Sciatic nerve (tissue), 2 donors: ENCODE measurements at regions not wholly inside any gene's neighbourhood (a gene's known extent, or its start where the extent isn't known, plus 50 kb on each side); places are given as distances from the start of the nearest gene placed in this dataset.
"Not testable (repeated sequence)": the region's sequence is repeated elsewhere in the genome, so short reads cannot be mapped to it uniquely, and the experiment has no call there.

Experiments
- ATAC-seq: fragments of 200-7000 bp; cut with Tn5 transposase; one replicate; pipeline ENCODE4 v1.9.1; 2020; ENCODE audit warnings: mild to moderate bottlenecking, moderate library complexity
- DNase-seq: peaks from one replicate; pipeline ENCODE4 v3.0.0-alpha.2; 2020; ENCODE audit warnings: low spot score
- intact Hi-C: fragments of 100-400 bp; cut with DNase I; formaldehyde crosslinking; loops from one replicate; pipeline ENCODE4 v1.14.2; 2022
- donor health status: DM: no; HTN: no; CAD: no.
- donor health status: DM: no; HTN: no; CAD: no.

GRCh38 chr2:49812730-49813129 is 658.4 kb upstream of the FSHR start:
- intact Hi-C loops: no loop called here
- ATAC-seq: no peak
- no peak for DNase-seq

- intact Hi-C loops: no loop called here
- DNase-seq (no peak), ATAC-seq (no peak)
Measured at GRCh38 chr2:49811502-49811901, 657.2 kb upstream of the FSHR start.

GRCh38 chr2:49807689-49808088 is 653.4 kb upstream of the FSHR start:
- ATAC-seq (no peak), DNase-seq (no peak)
- intact Hi-C loops: no loop called here

GRCh38 chr2:49804111-49804510 is 649.8 kb upstream of the FSHR start:
- ATAC-seq (no peak), DNase-seq (no peak)
- intact Hi-C loops: no loop called here

DNA sequence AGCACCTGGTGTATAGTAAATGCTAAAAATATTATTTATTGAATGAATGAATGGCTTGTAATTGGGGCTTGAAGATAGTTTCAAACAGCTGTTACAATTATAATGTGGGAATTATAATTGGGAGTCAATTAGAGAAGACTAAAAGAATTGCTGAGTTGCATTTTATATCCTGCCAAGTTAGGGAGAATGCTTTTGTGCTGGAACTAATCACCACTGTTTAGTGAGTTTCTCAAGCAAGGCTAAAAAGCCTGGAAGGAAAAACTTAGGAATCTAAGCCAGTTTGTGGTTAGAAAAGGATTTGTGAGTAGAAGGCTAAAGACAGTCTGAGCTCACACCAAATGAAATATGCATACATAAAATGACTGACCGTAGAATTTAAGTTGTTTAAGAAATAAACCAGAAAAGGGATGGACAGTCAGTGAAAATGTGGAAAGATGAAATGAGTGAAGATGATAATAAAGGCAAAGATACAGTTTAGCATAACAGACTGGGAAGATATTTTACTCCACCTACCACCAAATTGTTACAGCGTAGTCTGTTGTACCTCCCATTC is 647.7 kb upstream of the FSHR start:
- ATAC-seq: no peak
- no peak for DNase-seq
- intact Hi-C loops: no loop called here

DNA sequence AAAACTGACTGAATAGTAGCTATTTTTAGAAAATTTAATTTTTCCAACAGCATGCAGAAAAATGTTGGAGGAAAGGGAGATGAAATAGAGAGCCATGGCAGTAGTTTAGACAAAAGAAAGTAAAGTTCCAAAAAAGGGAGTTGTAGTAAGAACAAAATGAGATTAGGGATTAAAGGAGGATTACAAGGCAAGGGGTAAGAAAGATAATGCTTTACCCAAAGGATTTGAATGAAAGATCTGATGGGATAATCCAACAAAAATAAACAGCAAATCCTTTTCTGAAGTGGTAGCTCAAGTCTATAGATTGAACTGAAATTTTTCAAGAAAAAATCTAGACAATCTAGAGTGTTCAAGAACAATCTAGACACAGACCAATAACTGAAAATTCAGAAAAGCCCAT is 644.3 kb upstream of the FSHR start:
- ATAC-seq (no peak), DNase-seq (no peak)
- intact Hi-C loops: no loop called here

DNA sequence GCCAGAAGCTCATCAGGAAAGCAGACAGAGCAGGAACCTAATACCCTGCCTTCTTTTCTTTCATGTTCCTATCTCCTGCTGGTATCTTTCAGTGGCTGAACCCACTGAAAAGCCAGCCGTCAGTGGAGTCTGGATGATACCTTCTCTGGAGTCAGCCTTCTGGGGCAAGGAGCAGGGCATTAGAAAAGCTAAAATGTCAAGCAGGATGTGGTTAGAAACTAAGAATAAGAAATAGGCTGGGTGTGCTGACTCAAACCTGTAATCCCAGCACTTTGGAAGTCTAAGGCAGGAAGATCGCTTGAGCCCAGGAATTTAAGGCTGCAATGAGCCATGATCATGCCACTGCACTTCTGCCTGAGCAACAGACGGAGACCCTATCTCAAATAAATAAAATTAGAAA is 642.0 kb upstream of the FSHR start:
- DNase-seq (no peak), ATAC-seq (no peak)
- intact Hi-C loops: no loop called here

- intact Hi-C loops: no loop called here
- ATAC-seq (no peak), DNase-seq (no peak)
Measured at GRCh38 chr2:49794396-49794795, 640.1 kb upstream of the FSHR start.

GRCh38 chr2:49788300-49788699 is 634.0 kb upstream of the FSHR start:
- DNase-seq (no peak), ATAC-seq (no peak)
- intact Hi-C loops: no loop called here

- intact Hi-C loops: no loop called here
- ATAC-seq (no peak), DNase-seq (no peak)
Measured at GRCh38 chr2:49780949-49781348, 626.6 kb upstream of the FSHR start.

DNA sequence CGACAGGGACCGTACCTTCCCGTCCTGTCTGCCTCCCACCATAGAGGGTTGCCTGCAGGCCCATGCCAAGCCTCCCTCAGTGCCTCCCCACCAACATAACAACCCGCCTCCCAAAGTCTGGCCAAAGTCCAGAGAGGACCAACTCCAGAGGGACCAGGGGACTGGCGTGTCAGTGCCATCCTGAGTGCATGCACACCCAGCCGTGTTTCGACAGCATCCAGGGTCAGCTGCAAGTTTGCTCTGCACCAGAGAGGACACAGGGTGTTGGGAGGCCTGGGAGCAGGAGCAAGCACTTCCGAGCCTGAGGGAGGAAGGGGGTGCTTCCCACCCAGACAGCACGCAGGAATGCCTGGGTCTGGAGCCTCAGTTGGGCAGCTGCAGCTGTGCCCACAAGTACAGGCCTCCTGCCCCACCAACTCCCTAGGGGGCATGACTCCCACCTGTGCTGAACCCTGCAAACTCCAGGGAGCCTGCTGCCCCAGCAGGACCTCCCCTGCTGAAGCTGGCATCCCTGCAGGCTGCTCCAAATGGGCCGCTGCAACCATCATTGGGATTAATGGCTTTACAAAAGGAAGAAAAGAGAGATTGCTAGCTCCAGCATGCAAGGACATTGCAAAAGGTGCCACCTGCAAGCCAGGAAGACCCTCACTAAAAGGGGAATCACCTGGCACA is 618.1 kb upstream of the FSHR start:
- no peak for ATAC-seq
- DNase-seq: no peak
- intact Hi-C loops: no loop called here

GRCh38 chr2:49770919-49771318 is 616.6 kb upstream of the FSHR start:
- ATAC-seq (peak; percentile 71), DNase-seq (no peak)
- intact Hi-C loops: no loop called here

- DNase-seq (no peak), ATAC-seq (no peak)
- intact Hi-C loops: no loop called here
Measured at GRCh38 chr2:49767316-49767715, 613.0 kb upstream of the FSHR start.

GRCh38 chr2:49755777-49756176 is 601.5 kb upstream of the FSHR start:
- intact Hi-C loops: no loop called here
- ATAC-seq: no peak
- DNase-seq: no peak

- intact Hi-C loops: no loop called here
- ATAC-seq (no peak), DNase-seq (no peak)
Measured at GRCh38 chr2:49754381-49754780, 600.1 kb upstream of the FSHR start.

DNA sequence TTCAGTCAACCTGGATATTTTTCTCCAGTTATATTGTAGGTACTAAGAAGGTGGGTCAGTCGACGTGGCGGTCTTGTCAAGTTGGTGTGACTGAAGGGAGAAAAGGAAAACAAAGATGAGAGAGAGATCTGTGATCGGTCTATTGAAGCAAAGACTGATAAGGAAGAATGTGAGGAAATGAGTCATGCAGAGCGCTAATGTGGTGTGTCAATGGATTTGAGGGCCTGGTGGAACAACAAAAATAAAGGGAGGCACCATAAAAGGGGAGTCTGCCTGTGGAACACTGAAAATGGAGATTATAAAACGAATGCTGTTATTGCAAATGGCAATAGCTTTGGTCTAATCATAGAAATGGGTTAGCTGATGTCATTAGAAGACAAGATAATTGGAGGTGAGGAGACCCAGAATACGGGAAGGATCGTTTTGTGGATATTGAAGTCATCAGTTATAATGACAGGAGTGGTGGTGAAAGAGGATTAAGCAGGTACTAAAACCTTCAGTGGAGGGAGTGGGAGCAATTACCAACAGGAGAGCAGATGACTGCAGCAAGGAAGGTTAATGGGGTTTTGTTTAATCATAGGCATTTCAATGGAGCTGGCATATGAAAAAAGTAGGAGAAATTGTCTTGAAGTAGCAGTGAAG is 599.1 kb upstream of the FSHR start:
- DNase-seq (no peak), ATAC-seq (no peak)
- intact Hi-C loops: no loop called here

GRCh38 chr2:49737606-49738005 is 583.3 kb upstream of the FSHR start:
- intact Hi-C loops: no loop called here
- DNase-seq (no peak), ATAC-seq (no peak)

GRCh38 chr2:49732924-49733323 is 578.6 kb upstream of the FSHR start:
- intact Hi-C loops, ATAC-seq: not testable (repeated sequence)

DNA sequence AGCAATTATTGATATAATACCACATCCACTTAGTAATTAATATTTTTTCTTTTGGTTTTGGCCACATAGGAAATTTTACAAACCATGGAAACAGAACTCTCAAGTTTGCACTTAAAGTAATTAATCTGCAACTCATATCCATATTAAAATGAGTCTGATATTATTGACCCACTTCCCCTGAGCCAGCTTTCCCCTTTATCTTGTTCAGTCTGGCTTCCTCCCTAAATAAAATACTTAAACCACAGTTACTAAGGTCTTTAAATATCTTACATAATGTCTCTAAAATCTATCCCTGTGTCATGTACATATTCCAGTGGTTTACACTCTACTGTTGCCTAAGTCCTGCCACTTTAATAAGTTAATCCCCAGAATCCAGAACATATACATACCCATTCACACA is 564.9 kb upstream of the FSHR start:
- ATAC-seq (no peak), DNase-seq (no peak)
- intact Hi-C loops: no loop called here

More at GRCh38 chr2:49732924-49733323, 578.6 kb upstream of the FSHR start:
- not testable (repeated sequence) for DNase-seq

- intact Hi-C loops: no loop called here
- DNase-seq (no peak), ATAC-seq (no peak)
Measured at GRCh38 chr2:49715597-49715996, 561.3 kb upstream of the FSHR start.

- no peak for ATAC-seq
- intact Hi-C loops: no loop called here
Measured at GRCh38 chr2:49714454-49714853, 560.1 kb upstream of the FSHR start.

More at GRCh38 chr2:49714454-49714853, 560.1 kb upstream of the FSHR start:
- no peak for DNase-seq
